GM23248 (cell line): ENCODE measurements at regions not wholly inside any gene's neighbourhood (a gene's known extent, or its start where the extent isn't known, plus 50 kb on each side); places are given as distances from the start of the nearest gene placed in this dataset.

ENCODE experiments used
- EZH2 ChIP-seq: fragments of 200-600 bp; sonication (generic); IDR thresholded peaks from 2 replicates; pipeline ENCODE4 v1.6.1; 2018; ENCODE audit warnings: antibody characterized with exemption, mild to moderate bottlenecking; ENCODE audit not compliant: insufficient read depth, poor library complexity, severe bottlenecking
- EZH2phosphoT487 ChIP-seq: fragments of 200-600 bp; sonication (generic); IDR thresholded peaks from 2 replicates; pipeline ENCODE4 v1.6.1; 2018; ENCODE audit warnings: antibody characterized with exemption, moderate library complexity, mild to moderate bottlenecking, low read depth; ENCODE audit not compliant: insufficient read depth

DNA sequence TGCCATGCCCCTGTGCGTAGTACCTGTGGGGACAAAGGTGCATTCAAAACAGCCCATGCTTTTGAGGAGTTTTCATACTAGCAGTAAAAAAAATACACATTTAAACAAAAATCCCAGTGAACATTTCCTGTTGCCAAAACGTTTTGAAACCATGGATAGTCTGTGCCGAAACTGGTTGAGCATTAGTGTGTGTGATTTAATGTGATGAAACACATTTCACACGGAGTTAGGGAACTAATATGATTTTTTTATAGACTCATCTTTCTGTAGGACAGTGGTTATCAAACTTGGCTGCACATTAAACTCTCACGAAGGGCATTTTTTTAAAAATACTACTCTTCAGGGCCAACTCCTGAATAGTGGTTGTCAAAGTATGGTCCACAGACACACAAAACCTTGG, 111.8 kb upstream of the CREB5 start:
- TF ChIP-seq EZH2 (no peak), EZH2phosphoT487 (no peak)
